CD4-positive, alpha-beta T cell (primary cell): ENCODE measurements at regions not wholly inside any gene's neighbourhood (a gene's known extent, or its start where the extent isn't known, plus 50 kb on each side); places are given as distances from the start of the nearest gene placed in this dataset.

Experiments used
- ATAC-seq: fragments of 200-7000 bp; cut with Tn5 transposase; one replicate; pipeline ENCODE4 v1.10.0; 2022; ENCODE audit warnings: mild to moderate bottlenecking; ENCODE audit not compliant: poor library complexity
- CTCF ChIA-PET: fragments of 350-600 bp; sonication (Branson Sonifier 250); formaldehyde crosslinking; loops from one replicate; lab custom pipeline; 2021; ENCODE audit warnings: antibody characterized with exemption, inconsistent platforms; lab: Charles Lee
- POLR2A ChIA-PET: fragments of 350-600 bp; sonication (Branson Sonifier 250); formaldehyde crosslinking; loops from one replicate; lab custom pipeline; 2021; ENCODE audit warnings: antibody characterized with exemption, inconsistent platforms; lab: Charles Lee
- DNase-seq, 14 experiments: peaks; one replicate each; pipeline ENCODE4 v3.0.0-alpha.2; 2013 to 2020; ENCODE audit warnings: mixed read lengths in 2 of 14
- H3K27ac ChIP-seq, 2 donors: one replicate each; pipeline versions ENCODE4 v1.5.1 to v1.7.0; 2013; ENCODE audit warnings: low read length in 2 of 2, low read depth in 1 of 2, mild to moderate bottlenecking in 1 of 2
- H3K27me3 ChIP-seq, 2 experiments: 1 replicate in 1 of 2; 2 replicates in 1 of 2; pipeline versions ENCODE4 v1.6.1 to v1.7.0; 2013; ENCODE audit warnings: low read length in 2 of 2, control low read depth in 1 of 2, mild to moderate bottlenecking in 1 of 2, moderate library complexity in 1 of 2; ENCODE audit not compliant: insufficient read depth in 2 of 2, control insufficient read depth in 1 of 2
- H3K36me3 ChIP-seq: one replicate; pipeline ENCODE4 v1.6.1; 2013; ENCODE audit warnings: low read length, control low read depth; ENCODE audit not compliant: insufficient read depth
- H3K4me1 ChIP-seq: one replicate; pipeline ENCODE4 v1.6.1; 2013; ENCODE audit warnings: low read length, control low read depth; ENCODE audit not compliant: insufficient read depth
- H3K4me3 ChIP-seq: one replicate; pipeline ENCODE4 v1.5.1; 2013; ENCODE audit warnings: mild to moderate bottlenecking, low read length, moderate library complexity
- H3K9me3 ChIP-seq, 2 experiments: 1 replicate in 1 of 2; 2 replicates in 1 of 2; pipeline versions ENCODE4 v1.6.1 to v1.7.0; 2013; ENCODE audit warnings: low read length in 2 of 2, mild to moderate bottlenecking in 2 of 2, control low read depth in 1 of 2, moderate library complexity in 1 of 2; ENCODE audit not compliant: control insufficient read depth in 1 of 2, insufficient read depth in 1 of 2
- H3K27ac Mint-ChIP-seq: one replicate; pipeline ENCODE4 v1.8.0; 2020; ENCODE audit warnings: mixed read lengths
- H3K27me3 Mint-ChIP-seq: one replicate; pipeline ENCODE4 v1.8.0; 2021; ENCODE audit warnings: mixed read lengths
- H3K36me3 Mint-ChIP-seq: one replicate; pipeline ENCODE4 v1.8.0; 2021; ENCODE audit warnings: low read depth, mixed read lengths
- H3K4me1 Mint-ChIP-seq: one replicate; pipeline ENCODE4 v1.8.0; 2021; ENCODE audit warnings: low read depth, mixed read lengths
- H3K4me3 Mint-ChIP-seq: one replicate; pipeline ENCODE4 v1.8.0; 2020; ENCODE audit warnings: mild to moderate bottlenecking, mixed read lengths
- H3K9me3 Mint-ChIP-seq: one replicate; pipeline ENCODE4 v1.8.0; 2020; ENCODE audit warnings: mixed read lengths
- CTCF ChIP-seq: fragments of 200-600 bp; IDR thresholded peaks from one replicate; pipeline ENCODE4 v1.8.0; 2022; ENCODE audit warnings: antibody characterized with exemption, mild to moderate bottlenecking
- intact Hi-C, 2 experiments: fragments of 100-400 bp; cut with DNase I in 1 of 2; cut with micrococcal nuclease in 1 of 2; formaldehyde crosslinking; loops; one replicate each; pipeline versions ENCODE4 v1.15.1 to v1.9.0; 2023 to 2025; cut with DNase I, micrococcal nuclease

GRCh38 chr2:234136461-234136860 lies 86.0 kb downstream of the SPP2 start:
- DNase-seq (peak in 2 of 14 experiments; percentile 19 to 27), ATAC-seq (no peak)
- ChIA-PET POLR2A (interaction anchor here (1.4 to 2.0 kb wide), 3 partner anchors 172 to 364 kb away, joined by 3 to 16 read pairs (median 5); partner anchors contain the start of gene ARL4C), CTCF (interaction anchor here (1.0 to 1.9 kb wide), 10 partner anchors 12 to 366 kb away, joined by 3 to 12 read pairs (median 5); no protein-coding TSS in a partner anchor)
- no peaks in the 10 kb centered on the region for H3K27me3 ChIP-seq
- H3K27me3 Mint-ChIP-seq = no peaks in the 10 kb centered on the region
- H3K36me3 ChIP-seq = no peaks in the 10 kb centered on the region
- no peaks in the 10 kb centered on the region for H3K36me3 Mint-ChIP-seq
- no peaks in the 10 kb centered on the region for H3K9me3 Mint-ChIP-seq
- no peak for TF ChIP-seq CTCF
- peak overlapping the region; percentile 63 for H3K27ac Mint-ChIP-seq
- intact Hi-C loops = loop anchor here (2.0 to 10.0 kb wide), 5 partner anchors 151 to 981 kb away; no protein-coding TSS in a partner anchor
- H3K4me3 Mint-ChIP-seq = no peak overlapping the region
- H3K4me1 Mint-ChIP-seq = peaks cover 44% of the 10 kb centered on the region
- no peaks in the 10 kb centered on the region for H3K9me3 ChIP-seq
- no peak overlapping the region for H3K27ac ChIP-seq
- H3K4me3 ChIP-seq = no peak overlapping the region
- peaks cover 32% of the 10 kb centered on the region for H3K4me1 ChIP-seq

- H3K36me3 ChIP-seq = no peaks in the 10 kb centered on the region
- peak; percentile 66 for ATAC-seq
- peak overlapping the region; percentile 63 for H3K27ac Mint-ChIP-seq
- H3K4me3 ChIP-seq = no peak overlapping the region
- no peak overlapping the region for H3K27ac ChIP-seq
- DNase-seq = peak; percentile 23 to 77 (median 32)
- H3K27me3 ChIP-seq = no peaks in the 10 kb centered on the region
- H3K36me3 Mint-ChIP-seq = no peaks in the 10 kb centered on the region
- TF ChIP-seq CTCF = peak; percentile 84
- H3K9me3 ChIP-seq = no peaks in the 10 kb centered on the region
- ChIA-PET CTCF (interaction anchor here (0.6 to 1.8 kb wide), 22 partner anchors 12 to 410 kb away, joined by 3 to 16 read pairs (median 4); no protein-coding TSS in a partner anchor), POLR2A (interaction anchor here (0.6 to 2.0 kb wide), 12 partner anchors 49 to 409 kb away, joined by 3 to 16 read pairs (median 3); partner anchors contain the start of gene ARL4C)
- no peak overlapping the region for H3K4me3 Mint-ChIP-seq
- peaks cover 37% of the 10 kb centered on the region for H3K4me1 Mint-ChIP-seq
- H3K9me3 Mint-ChIP-seq = no peaks in the 10 kb centered on the region
- intact Hi-C loops = loop anchor here (1.0 to 10.0 kb wide), 10 partner anchors 152 to 982 kb away; no protein-coding TSS in a partner anchor
- no peaks in the 10 kb centered on the region for H3K27me3 Mint-ChIP-seq
- H3K4me1 ChIP-seq = peaks cover 32% of the 10 kb centered on the region
These were observed 85.3 kb downstream of the SPP2 start for GRCh38 chr2:234135750-234136221.

GRCh38 chr2:234134496-234134895 lies 84.0 kb downstream of the SPP2 start:
- Histone ChIP-seq H3K4me1 (peaks cover 32% of the 10 kb centered on the region), H3K36me3 (no peaks in the 10 kb centered on the region), H3K9me3 (no peaks in the 10 kb centered on the region), H3K27me3 (no peaks in the 10 kb centered on the region), H3K4me3 (no peak overlapping the region), H3K27ac (no peak overlapping the region)
- POLR2A ChIA-PET = interaction anchor here (1.4 kb wide), 1 partner anchor 368 kb away, joined by 3 read pairs; no protein-coding TSS in a partner anchor
- DNase-seq = no peak
- intact Hi-C loops = loop anchor here (2.0 to 10.0 kb wide), 2 partner anchors 160 to 412 kb away; no protein-coding TSS in a partner anchor
- H3K4me3 Mint-ChIP-seq = no peak overlapping the region
- no peak overlapping the region for H3K27ac Mint-ChIP-seq
- no peaks in the 10 kb centered on the region for H3K27me3 Mint-ChIP-seq
- peaks cover 34% of the 10 kb centered on the region for H3K4me1 Mint-ChIP-seq
- ATAC-seq = no peak
- no peaks in the 10 kb centered on the region for H3K9me3 Mint-ChIP-seq
- no peak for TF ChIP-seq CTCF
- CTCF ChIA-PET = interaction anchor here (1.2 kb wide), 1 partner anchor 289 kb away, joined by 6 read pairs; no protein-coding TSS in a partner anchor
- no peaks in the 10 kb centered on the region for H3K36me3 Mint-ChIP-seq
